Umbilical cord (tissue), 1 donor: ENCODE measurements at regions not wholly inside any gene's neighbourhood (a gene's known extent, or its start where the extent isn't known, plus 50 kb on each side); places are given as distances from the start of the nearest gene placed in this dataset.
"Not testable (repeated sequence)": the region's sequence is repeated elsewhere in the genome, so short reads cannot be mapped to it uniquely, and the experiment has no call there.

Experiments
- DNase-seq: peaks from one replicate; pipeline ENCODE4 v3.0.0-alpha.2; 2015; ENCODE audit warnings: low spot score

DNA sequence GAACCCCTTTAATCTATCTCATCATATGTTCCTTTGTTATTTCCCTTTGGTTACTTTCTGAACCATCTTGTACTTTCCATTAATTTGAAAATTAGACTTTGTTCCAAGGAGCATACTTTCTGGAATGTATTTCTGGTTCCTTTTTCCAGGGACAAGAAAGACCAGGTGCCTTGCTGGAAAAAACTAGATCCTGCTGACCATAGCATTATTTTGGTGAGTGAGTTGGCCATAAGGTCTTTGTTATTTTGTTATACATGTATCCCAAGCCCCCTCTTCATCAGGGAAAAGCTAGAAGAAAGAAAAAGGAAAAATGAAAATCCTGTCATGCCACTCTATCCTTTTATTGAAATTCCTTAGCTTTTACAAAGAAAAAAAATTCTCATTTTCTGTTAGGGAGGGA is 228.1 kb upstream of the TFPI start:
- DNase-seq, result no peak

GRCh38 chr2:187783446-187783845 is 229.2 kb upstream of the TFPI start:
- no peak for DNase-seq

DNA sequence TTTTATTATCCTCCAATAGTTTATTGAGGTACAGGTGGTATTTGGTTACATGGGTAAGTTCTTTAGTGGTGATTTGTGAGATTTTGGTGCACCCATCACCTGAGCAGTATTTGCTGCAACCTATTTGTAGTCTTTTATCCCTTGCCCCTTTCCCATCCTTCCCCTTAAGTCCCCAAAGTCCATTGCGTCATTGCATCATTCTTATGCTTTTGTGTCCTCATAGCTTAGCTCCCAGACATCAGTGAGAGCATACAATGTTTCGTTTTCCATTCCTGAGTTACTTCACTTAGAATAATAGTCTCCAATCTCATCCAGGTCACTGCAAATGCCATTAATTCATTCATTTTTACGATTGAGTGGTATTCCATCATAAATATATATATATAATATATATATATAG is 229.9 kb upstream of the TFPI start:
- not testable (repeated sequence) for DNase-seq

DNA sequence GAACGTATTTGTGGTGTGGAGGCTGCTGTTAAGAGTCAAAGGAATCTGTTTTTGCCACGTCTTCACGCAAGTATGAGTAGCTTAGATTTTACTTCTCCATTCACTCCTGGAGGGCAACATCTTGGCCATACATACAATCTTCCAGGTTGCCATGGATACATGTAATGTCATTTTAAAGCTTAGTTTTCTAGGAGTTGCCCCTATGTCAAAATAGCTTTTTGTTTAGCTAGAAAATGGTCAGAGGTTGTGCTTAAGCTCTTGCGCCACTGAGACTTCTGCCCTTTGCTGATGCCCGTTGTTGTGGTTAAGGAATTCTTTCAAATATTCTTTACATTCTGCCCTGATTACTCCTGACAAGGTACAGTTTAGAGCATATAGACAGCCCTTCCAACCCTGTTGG is 245.4 kb upstream of the TFPI start:
- no peak for DNase-seq

GRCh38 chr2:187803816-187804215 is 249.6 kb upstream of the TFPI start:
- no peak for DNase-seq

DNA sequence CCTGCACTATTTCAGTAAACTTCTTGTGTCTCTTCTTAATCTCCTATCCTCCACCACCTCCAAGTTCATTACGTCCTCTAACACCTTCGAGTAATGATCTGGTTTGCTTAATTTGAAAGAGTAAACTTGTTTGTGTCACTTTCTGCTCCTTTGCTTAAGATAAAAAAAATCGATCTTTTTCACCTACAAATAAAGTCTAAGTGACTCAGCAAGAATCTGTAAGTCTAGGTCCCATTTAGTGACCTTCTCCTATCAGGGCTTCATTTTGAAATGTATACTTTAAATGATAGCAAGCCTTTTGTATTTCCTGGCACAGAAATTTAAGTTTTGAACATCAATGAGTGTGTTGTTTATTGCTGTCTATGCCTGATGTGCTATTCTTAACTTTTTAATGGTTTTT is 260.9 kb upstream of the TFPI start:
- DNase-seq, result no peak

- no peak for DNase-seq
These were observed 265.4 kb upstream of the TFPI start for GRCh38 chr2:187819624-187820023.

DNA sequence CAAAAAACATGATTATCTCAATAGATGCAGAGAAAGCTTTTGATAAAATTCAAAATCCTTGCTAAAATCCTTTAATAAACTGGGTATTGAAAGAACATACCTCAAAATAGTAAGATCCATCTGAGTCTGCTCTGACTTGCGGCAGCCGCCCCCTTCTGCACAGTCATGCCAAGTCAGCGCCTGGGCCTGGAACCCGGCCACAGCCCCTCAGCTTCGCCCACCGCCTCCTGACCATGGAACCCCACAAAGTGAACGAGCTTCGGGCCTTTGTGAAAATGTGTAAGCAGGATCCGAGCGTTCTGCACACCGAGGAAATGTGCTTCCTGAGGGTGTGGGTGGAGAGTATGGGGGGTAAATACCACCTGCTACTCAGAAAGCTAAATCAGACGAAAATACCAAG is 270.9 kb upstream of the TFPI start:
- no peak for DNase-seq

DNA sequence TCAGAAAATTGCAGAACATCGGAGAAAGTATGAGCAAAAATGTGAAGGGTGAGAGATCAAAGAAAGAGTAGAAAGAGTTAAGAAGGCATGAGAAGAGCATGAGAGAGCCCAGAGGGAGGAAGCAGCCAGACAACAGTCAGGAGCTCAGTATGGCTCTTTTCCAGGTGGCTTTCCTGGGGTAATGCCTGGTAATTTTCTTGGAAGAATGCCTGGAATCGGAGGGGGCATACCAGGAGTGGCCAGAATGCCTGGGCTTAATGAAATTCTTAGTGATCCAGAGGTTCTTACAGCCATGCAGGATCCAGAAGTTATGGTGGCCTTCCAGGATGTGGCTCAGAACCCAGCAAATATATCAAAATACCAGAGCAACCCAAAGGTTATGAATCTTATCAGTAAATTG is 271.8 kb upstream of the TFPI start:
- peak; percentile 67 for DNase-seq

DNA sequence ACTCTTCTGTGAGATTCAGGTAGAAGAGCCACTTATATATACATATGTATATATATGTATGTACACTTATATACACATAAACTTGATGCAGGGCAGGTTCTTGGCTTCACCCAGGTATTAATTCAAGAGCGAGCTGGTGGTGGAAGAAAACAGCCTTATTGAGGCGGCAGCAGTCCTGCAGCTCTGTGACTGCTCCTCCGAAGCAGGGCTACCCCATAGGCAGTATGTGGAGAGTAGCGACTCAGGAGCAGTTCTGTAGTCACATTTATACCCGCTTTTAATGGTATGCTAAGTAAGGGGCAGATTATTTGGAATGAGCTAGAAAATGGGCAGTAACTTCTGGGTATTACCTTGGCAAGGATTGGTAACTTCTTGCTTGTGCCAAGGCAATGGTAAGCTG is 280.6 kb upstream of the TFPI start:
- DNase-seq, result no peak

DNA sequence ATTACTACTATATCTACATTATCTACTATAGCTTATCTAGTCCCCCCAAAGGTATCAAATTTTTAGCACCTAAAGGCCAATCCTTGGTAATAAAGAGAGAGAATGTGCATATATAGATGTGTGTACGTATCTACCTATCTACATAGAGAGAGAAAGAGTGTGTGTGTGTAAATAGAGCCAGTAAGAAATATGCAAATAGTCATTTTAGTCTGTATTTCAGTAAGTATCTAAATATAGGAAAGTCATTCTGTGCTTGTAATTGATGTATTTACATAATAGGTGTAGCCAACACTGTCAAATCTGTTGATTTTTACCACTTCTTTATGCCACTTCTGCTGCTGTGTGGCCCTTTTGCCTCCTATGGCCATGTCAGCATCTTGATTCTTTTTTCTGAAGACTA is 284.5 kb upstream of the TFPI start:
- DNase-seq, result no peak

GRCh38 chr2:187842315-187842714 is 288.1 kb upstream of the TFPI start:
- no peak for DNase-seq

DNA sequence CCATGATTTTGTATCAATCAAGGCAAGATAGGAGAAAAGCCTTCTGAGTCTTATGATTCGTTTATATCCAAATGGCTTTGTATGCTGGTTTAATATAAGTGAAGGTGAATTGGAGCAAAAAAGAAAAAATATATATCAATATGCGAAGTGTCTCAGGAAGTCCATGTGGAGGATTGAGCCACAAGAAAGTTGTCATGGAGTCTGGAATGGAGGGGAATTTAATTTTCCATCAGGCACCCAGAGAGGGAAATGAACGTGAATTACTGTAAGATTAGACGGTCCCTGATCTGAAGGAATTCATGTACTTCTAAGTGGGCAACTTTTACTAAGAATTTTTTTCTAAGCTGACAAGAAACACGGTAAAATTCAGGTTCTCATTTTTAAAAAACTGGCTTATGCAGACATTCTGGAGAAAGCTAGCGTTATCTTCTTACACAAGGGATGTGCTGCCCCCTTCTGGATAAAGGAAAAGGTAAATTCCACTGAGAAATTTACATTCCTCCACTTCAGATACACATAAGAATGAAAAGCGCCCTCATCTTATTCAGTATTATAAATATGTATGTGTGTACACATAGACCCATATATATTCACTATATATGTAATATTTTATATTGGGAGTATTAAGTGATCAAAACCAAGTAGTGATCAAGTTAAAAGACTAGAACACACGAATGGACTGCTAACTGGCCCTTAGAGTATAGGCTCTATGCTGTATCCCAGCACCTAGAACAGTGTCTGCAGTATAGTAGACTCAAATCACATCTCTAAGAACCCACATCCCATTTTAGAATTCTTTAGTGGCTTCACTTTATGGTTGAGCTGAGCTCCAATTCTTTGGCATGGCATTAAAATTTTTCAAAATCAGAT is 289.0 kb upstream of the TFPI start:
- DNase-seq, result peak; percentile 73

GRCh38 chr2:187847245-187848208 is 293.3 kb upstream of the TFPI start:
- DNase-seq, result no peak

DNA sequence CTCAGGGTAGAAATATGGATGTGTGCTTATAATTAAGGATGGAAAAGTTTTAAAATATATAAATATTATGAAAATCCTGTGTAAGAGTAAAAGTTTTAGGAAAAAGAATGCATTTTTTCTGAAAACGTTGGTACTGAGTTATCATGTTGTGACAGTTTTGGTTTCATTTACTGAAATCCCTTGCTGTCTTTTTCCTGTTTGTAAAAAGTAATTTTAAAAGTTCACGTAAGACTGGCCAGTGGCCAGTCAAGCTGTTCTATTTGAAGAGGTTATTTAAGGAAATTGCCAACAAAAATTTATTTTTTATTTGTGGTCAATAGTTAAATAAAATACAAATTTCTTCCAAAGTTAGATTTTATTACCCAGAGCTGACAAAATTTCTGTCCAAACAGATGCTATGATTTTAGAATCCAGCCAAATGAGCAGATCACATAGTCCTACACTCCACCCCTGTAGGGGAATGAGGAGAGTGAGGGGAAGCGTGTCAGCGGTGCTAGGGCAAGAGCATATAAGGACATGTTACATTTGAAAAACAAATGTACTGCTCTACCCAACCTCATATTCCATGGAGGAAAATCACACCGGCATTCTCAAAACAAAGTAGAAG is 297.8 kb upstream of the TFPI start:
- no peak for DNase-seq

GRCh38 chr2:187853381-187853791 is 299.2 kb upstream of the TFPI start:
- no peak for DNase-seq

GRCh38 chr2:187854801-187855200 is 300.6 kb upstream of the TFPI start:
- peak; percentile 38 for DNase-seq

GRCh38 chr2:187855689-187856088 is 301.5 kb upstream of the TFPI start:
- no peak for DNase-seq

DNA sequence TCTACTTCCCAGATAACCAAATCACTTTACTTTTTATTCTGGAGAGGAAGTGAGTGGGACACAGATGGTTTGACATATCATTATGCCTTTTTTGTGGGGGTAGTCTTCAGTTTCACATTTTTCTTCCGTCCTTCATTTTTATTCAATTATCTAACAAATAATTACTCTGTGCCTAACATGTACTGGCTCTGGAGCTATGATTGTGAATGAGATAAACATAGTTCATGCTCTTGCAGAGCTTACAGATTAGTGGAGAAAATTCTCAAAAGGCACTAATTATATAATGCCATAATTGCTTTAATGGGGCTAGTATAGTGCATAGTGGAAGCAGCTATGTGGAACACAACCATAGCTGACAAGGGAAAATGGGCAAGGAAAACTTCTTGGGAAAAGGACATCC is 303.6 kb upstream of the TFPI start:
- DNase-seq, result no peak

GRCh38 chr2:187862715-187863114 is 308.5 kb upstream of the TFPI start:
- peak; percentile 9 for DNase-seq

DNA sequence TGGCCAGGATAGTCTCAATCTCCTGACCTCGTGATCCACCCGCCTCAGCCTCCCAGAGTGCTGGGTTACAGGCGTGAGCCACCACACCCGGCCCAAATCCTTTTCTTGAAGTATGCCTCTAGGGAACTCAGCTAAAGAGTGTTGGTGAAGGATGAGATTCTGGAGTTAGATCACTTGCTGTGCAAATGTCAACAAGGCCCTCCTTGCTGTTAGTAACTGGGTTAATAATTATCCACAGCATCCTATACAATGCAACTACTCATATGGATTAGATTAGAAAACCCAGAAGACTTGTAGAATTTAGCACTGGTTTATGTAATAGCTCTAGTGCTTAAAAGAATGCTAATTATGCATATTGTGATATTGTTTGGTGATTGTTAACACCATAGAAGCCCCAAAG is 310.8 kb upstream of the TFPI start:
- no peak for DNase-seq

DNA sequence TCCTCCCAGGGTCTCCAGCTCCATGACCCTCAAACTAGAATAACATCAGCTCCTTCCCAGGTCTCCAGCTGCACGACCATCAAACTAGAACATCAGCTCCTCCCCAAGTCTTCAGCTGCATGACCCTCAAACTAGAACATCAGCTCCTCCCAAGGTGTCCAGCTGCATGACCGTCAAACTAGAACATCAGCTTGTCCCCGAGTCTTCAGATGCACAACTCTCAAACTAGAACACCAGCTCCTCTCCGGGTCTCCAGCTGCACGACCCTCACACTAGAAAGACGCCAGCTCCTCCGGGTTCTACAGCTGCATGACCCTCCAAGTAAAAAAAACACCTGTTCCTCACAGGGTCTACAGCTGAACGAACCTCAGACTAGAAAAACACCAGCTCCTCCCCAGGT is 312.9 kb upstream of the TFPI start:
- DNase-seq, result no peak
